IMR-90 (cell line): ENCODE measurements at regions not wholly inside any gene's neighbourhood (a gene's known extent, or its start where the extent isn't known, plus 50 kb on each side); places are given as distances from the start of the nearest gene placed in this dataset.

ENCODE experiments used
- CEBPB ChIP-seq: IDR thresholded peaks from 2 replicates; pipeline ENCODE4 v1.6.1; 2012; ENCODE audit warnings: low read depth, low read length, improper control_type of control experiment
- CHD1 ChIP-seq: IDR thresholded peaks from 2 replicates; pipeline ENCODE4 v1.6.1; 2012; ENCODE audit warnings: low read depth, low read length, improper control_type of control experiment
- CTCF ChIP-seq: conservative IDR thresholded peaks from 2 replicates; pipeline ENCODE4 v1.5.1; 2012; ENCODE audit warnings: mild to moderate bottlenecking, low read depth, low read length, improper control_type of control experiment
- ELK1 ChIP-seq: fragments of 150-350 bp; IDR thresholded peaks from 2 replicates; pipeline ENCODE4 v1.6.1; 2016; ENCODE audit warnings: low read depth, mild to moderate bottlenecking, low read length, moderate library complexity, borderline replicate concordance
- FOS ChIP-seq: fragments of 150-350 bp; IDR thresholded peaks from 2 replicates; pipeline ENCODE4 v1.6.1; 2016; ENCODE audit warnings: low read depth, low read length
- MAZ ChIP-seq: IDR thresholded peaks from 2 replicates; pipeline ENCODE4 v1.6.1; 2012; ENCODE audit warnings: low read depth, mild to moderate bottlenecking, low read length, improper control_type of control experiment, moderate library complexity, borderline replicate concordance
- POLR2A ChIP-seq: IDR thresholded peaks from 2 replicates; pipeline ENCODE4 v1.6.1; 2012; ENCODE audit warnings: mild to moderate bottlenecking, low read depth, low read length
- RAD21 ChIP-seq: IDR thresholded peaks from 2 replicates; pipeline ENCODE4 v1.6.1; 2012; ENCODE audit warnings: low read length, improper control_type of control experiment
- RFX5 ChIP-seq: IDR thresholded peaks from 2 replicates; pipeline ENCODE4 v1.8.0; 2012; ENCODE audit warnings: low read depth, mild to moderate bottlenecking, low read length, moderate library complexity

- TF ChIP-seq POLR2A (no peak), CTCF (no peak), RFX5 (no peak), CEBPB (no peak), RAD21 (no peak), ELK1 (no peak), MAZ (no peak), CHD1 (no peak), FOS (no peak)
Measured at GRCh38 chrX:40165206-40165605, 67.4 kb upstream of the BCOR start.
